Ovary (tissue), 7 donors: ENCODE measurements at regions not wholly inside any gene's neighbourhood (a gene's known extent, or its start where the extent isn't known, plus 50 kb on each side); places are given as distances from the start of the nearest gene placed in this dataset.
A peak's percentile ranks its signal among the peaks of the same experiment; 100 is the strongest.

Source experiments
- DNase-seq, 5 donors: peaks; one replicate each; pipeline ENCODE4 v3.0.0-alpha.2; 2019 to 2020
- H3K27ac ChIP-seq, 2 donors: fragments of 200-600 bp; one replicate each; pipeline versions ENCODE4 v1.5.1 to v1.8.0; 2019 to 2022
- H3K27me3 ChIP-seq: fragments of 200-600 bp; one replicate; pipeline ENCODE4 v1.8.0; 2022
- H3K36me3 ChIP-seq: fragments of 200-600 bp; sonication (generic); one replicate; pipeline ENCODE4 v1.5.1; 2019
- H3K4me1 ChIP-seq: one replicate; pipeline ENCODE4 v1.8.1; 2013; ENCODE audit warnings: mild to moderate bottlenecking, moderate library complexity; ENCODE audit not compliant: insufficient read depth
- H3K4me3 ChIP-seq: fragments of 200-600 bp; sonication (generic); one replicate; pipeline ENCODE4 v1.5.1; 2017
- H3K9me3 ChIP-seq, 2 donors: fragments of 200-600 bp in 1 of 2; sonication (generic) in 1 of 2; one replicate each; pipeline versions ENCODE4 v1.5.1 to v1.8.1; 2013 to 2019; ENCODE audit warnings: mild to moderate bottlenecking in 1 of 2, moderate library complexity in 1 of 2
- EP300 ChIP-seq: sonication (generic); formaldehyde crosslinking; IDR thresholded peaks from one replicate; pipeline ENCODE4 v1.6.1; 2017; ENCODE audit warnings: antibody characterized with exemption
- POLR2A ChIP-seq: fragments of 450-650 bp; IDR thresholded peaks from one replicate; pipeline ENCODE4 v1.6.1; 2017; ENCODE audit warnings: antibody characterized with exemption, mild to moderate bottlenecking, moderate library complexity
- WGBS, 3 donors: extraction: QIAGEN DNeasy Blood & Tissue Kit in 1 of 3; methylation state at CpG; one replicate each; pipeline versions ENCODE4 v1.1.5 to v1.1.7; 2013 to 2017; 5-methylcytosine and 5-hydroxymethylcytosine counted together
- intact Hi-C, 4 donors: fragments of 100-400 bp; cut with DNase I; formaldehyde crosslinking; loops; one replicate each; pipeline versions ENCODE4 v1.11.0 to v1.15.1; 2022 to 2023
- TF ChIP-seq, protein P1 (sequence below), 3 donors: fragments of 450-650 bp in 2 of 3; fragments of 200-600 bp in 1 of 3; IDR thresholded peaks; one replicate each; pipeline versions ENCODE4 v1.5.1 to v1.8.0; 2016 to 2022; ENCODE audit warnings: antibody characterized with exemption in 3 of 3, mild to moderate bottlenecking in 1 of 3
- donor health status: DM: no; HTN: no; CAD: no; lungs with moderate emphysema.
- donor health status: DM: no; HTN: no; CAD: no.
- donor health status: Bipolar disorder and iron deficiency.
- donor health status: DM: no; HTN: no; CAD: no.
- donor health status: DM: yes; HTN: yes; CAD: no.

DNA sequence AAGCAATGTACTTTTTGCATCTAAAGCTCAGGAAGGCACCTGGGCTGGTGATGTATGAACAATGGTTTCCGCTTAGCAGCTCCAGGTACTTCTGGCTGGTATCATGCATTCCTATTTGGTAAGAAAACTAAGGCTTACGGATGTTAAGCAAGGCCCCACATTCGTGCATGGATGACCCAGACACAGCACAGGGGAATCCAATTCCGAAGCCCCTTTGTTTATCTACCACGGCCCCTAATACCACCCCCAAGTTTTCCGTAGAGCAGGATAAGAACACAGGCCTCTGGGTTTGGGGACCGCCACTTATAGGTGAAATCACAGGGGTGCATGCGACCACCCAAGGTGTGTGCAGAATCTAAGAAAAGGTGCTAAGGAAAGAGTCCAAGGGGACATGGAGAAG, 192.1 kb upstream of the ID2 start:
- peak overlapping the region in 1 of 2 donors; percentile 57 for H3K27ac ChIP-seq
- intact Hi-C loops: loop anchor here in 2 of 4 donors (5.0 to 10.0 kb wide), 2 partner anchors 175 to 193 kb away; partner anchors contain the start of gene ID2 (in 1 of the 2)
- 97 to 99% (median 97%) methylated on average over 8 of the region's 8 CpGs for WGBS, 3 donors
- H3K36me3 ChIP-seq: no peaks in the 10 kb centered on the region
- no peak for DNase-seq
- H3K9me3 ChIP-seq: no peaks in the 10 kb centered on the region
- TF ChIP-seq POLR2A (no peak), EP300 (no peak)
- TF ChIP-seq, protein P1, sequence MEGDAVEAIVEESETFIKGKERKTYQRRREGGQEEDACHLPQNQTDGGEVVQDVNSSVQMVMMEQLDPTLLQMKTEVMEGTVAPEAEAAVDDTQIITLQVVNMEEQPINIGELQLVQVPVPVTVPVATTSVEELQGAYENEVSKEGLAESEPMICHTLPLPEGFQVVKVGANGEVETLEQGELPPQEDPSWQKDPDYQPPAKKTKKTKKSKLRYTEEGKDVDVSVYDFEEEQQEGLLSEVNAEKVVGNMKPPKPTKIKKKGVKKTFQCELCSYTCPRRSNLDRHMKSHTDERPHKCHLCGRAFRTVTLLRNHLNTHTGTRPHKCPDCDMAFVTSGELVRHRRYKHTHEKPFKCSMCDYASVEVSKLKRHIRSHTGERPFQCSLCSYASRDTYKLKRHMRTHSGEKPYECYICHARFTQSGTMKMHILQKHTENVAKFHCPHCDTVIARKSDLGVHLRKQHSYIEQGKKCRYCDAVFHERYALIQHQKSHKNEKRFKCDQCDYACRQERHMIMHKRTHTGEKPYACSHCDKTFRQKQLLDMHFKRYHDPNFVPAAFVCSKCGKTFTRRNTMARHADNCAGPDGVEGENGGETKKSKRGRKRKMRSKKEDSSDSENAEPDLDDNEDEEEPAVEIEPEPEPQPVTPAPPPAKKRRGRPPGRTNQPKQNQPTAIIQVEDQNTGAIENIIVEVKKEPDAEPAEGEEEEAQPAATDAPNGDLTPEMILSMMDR (IDR thresholded peaks at IDR 0.05): no peak
- no peaks in the 10 kb centered on the region for H3K27me3 ChIP-seq
- H3K4me3 ChIP-seq: no peak overlapping the region
- H3K4me1 ChIP-seq: peaks cover 3% of the 10 kb centered on the region

DNA sequence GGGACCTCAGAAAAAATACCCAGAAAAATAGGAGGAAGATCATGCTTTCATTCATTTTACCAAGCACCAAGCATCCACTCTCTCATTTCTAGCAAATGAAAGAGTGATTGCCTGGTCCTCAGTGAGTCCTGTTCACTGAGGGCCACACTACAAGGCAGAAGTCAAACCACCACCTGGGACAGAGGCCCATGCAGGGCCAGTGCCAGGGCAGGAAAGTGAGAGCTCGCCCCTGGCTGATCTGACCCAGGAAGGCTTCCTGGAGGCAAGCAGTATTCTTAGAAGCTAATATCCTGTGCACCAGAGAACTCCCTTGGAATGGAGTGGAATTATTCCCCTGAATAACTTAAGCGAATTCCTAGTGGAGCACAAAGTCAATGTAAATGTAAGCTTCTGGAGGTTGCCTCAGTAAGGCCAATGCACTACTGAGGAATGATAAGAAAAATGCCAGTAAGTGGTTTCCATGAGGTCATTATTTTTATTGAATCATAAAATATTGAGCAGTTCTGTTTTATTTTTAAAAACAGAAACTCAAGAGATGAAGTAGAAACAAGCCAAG, 191.6 kb upstream of the ID2 start:
- intact Hi-C loops: loop anchor here in 2 of 4 donors (5.0 to 10.0 kb wide), 2 partner anchors 175 to 192 kb away; partner anchors contain the start of gene ID2 (in 1 of the 2)
- no peak for TF ChIP-seq POLR2A
- no peak for TF ChIP-seq EP300
- TF ChIP-seq, protein P1 (IDR thresholded peaks at IDR 0.05): no peak
- no peaks in the 10 kb centered on the region for H3K36me3 ChIP-seq
- WGBS, 3 donors: 82 to 89% (median 82%) methylated on average over 2 of the region's 2 CpGs
- H3K4me3 ChIP-seq: no peak overlapping the region
- no peaks in the 10 kb centered on the region for H3K27me3 ChIP-seq
- H3K27ac ChIP-seq: peak overlapping the region in 1 of 2 donors; percentile 57
- peaks cover 3% of the 10 kb centered on the region for H3K4me1 ChIP-seq
- no peak for DNase-seq
- H3K9me3 ChIP-seq: no peaks in the 10 kb centered on the region

DNA sequence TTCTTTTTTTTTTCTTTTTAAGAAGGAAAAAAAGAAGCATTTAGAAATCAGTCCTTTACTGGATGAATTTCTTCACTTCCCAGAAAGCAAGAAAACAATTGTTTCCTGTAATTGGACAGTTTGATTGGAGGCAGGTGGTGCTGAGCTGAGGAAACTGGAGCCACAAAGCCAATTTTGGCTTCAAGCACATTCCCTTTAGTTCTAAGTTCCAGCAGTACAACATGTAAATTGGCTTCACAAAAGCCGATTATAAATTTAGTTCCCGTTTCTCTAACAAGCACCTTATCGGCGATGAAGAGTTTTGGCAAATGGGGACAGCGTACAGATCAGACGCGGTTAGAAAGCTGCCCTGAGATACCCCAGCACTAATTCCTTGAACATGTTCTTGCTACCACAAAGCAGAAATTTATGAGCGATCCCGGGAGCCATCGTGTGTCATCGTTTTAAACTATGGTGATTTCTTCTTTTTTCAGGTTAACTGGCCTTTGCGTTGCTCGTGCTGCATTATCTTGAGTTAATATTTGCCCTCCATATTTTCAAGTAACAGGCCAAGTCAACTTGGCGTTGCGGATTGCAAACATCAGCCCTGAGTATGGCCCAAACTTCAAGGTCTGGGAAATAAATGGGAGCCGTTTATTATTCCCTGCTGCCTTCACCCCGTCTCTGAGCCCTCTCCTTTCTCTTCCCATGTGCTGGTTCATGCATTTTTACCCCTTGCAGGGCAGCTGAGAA, 190.4 kb upstream of the ID2 start:
- H3K9me3 ChIP-seq: no peaks in the 10 kb centered on the region
- intact Hi-C loops: loop anchor here in 2 of 4 donors (5.0 to 10.0 kb wide), 2 partner anchors 173 to 191 kb away; partner anchors contain the start of gene ID2 (in 1 of the 2)
- H3K36me3 ChIP-seq: no peaks in the 10 kb centered on the region
- H3K4me1 ChIP-seq: peaks cover 5% of the 10 kb centered on the region
- TF ChIP-seq, protein P1 (IDR thresholded peaks at IDR 0.05): no peak
- TF ChIP-seq POLR2A: peak; percentile 31
- peak; percentile 95 for TF ChIP-seq EP300
- WGBS, 3 donors: 8 to 19% (median 9%) methylated on average over 17 of the region's 17 CpGs
- H3K27ac ChIP-seq: peak overlapping the region in 1 of 2 donors; percentile 62
- no peak overlapping the region for H3K4me3 ChIP-seq
- peak in 2 of 5 donors; percentile 56 to 69 for DNase-seq
- no peaks in the 10 kb centered on the region for H3K27me3 ChIP-seq

DNA sequence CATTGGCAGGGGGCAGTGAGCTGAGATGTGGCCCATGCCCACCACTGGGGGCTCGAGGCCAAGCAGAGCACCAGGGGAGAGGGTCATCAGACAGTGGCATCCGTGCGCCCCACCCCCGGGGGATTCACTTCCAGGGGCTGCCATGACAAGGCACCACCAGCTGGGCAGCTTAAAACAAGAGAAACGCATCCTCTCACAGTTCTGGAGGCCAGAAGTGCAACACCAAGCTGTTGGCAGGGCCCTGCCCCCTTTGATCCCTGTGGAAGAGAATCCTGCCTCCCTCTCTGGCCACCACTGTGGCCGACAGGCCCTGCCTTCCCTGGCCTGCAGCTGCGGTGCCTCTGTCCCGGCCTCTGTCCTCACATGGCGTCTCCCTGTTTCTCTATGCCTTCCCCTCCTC, 187.7 kb upstream of the ID2 start:
- intact Hi-C loops: loop anchor here in 2 of 4 donors (5.0 to 10.0 kb wide), 2 partner anchors 171 to 188 kb away; partner anchors contain the start of gene ID2 (in 1 of the 2)
- no peak overlapping the region for H3K27ac ChIP-seq
- WGBS, 3 donors: 85 to 90% (median 90%) methylated on average over 7 to 9 of the region's 9 CpGs
- TF ChIP-seq, protein P1 (IDR thresholded peaks at IDR 0.05): no peak
- no peak for TF ChIP-seq EP300
- no peak for TF ChIP-seq POLR2A
- peaks cover 5% of the 10 kb centered on the region for H3K4me1 ChIP-seq
- H3K36me3 ChIP-seq: no peaks in the 10 kb centered on the region
- no peaks in the 10 kb centered on the region for H3K9me3 ChIP-seq
- H3K27me3 ChIP-seq: no peaks in the 10 kb centered on the region
- no peak for DNase-seq
- no peak overlapping the region for H3K4me3 ChIP-seq
